Nephron progenitor cell (in vitro differentiated cells): ENCODE measurements at regions not wholly inside any gene's neighbourhood (a gene's known extent, or its start where the extent isn't known, plus 50 kb on each side); places are given as distances from the start of the nearest gene placed in this dataset.

Source experiments
- DNase-seq: peaks from one replicate; pipeline ENCODE4 v3.0.0; 2021
- H3K27ac Mint-ChIP-seq: 2 replicates; pipeline ENCODE4 v1.8.0; 2021; ENCODE audit warnings: mild to moderate bottlenecking, moderate library complexity, mixed read lengths
- H3K27me3 Mint-ChIP-seq: 2 replicates; pipeline ENCODE4 v1.8.0; 2021; ENCODE audit warnings: mild to moderate bottlenecking, low read depth, mixed read lengths; ENCODE audit not compliant: poor library complexity
- H3K36me3 Mint-ChIP-seq: 2 replicates; pipeline ENCODE4 v1.8.0; 2021; ENCODE audit warnings: low read depth, mixed read lengths
- H3K4me1 Mint-ChIP-seq: 2 replicates; pipeline ENCODE4 v1.8.0; 2021; ENCODE audit warnings: mixed read lengths
- H3K4me3 Mint-ChIP-seq: 2 replicates; pipeline ENCODE4 v1.8.0; 2021; ENCODE audit warnings: mild to moderate bottlenecking, moderate library complexity, mixed read lengths
- H3K9me3 Mint-ChIP-seq: 2 replicates; pipeline ENCODE4 v1.8.0; 2021; ENCODE audit warnings: mild to moderate bottlenecking, moderate library complexity, mixed read lengths
- TF ChIP-seq, protein P1 (sequence below): fragments of 200-600 bp; sonication (generic); IDR thresholded peaks from 2 replicates; pipeline ENCODE4 v1.5.0; 2021; ENCODE audit warnings: antibody characterized with exemption

DNA sequence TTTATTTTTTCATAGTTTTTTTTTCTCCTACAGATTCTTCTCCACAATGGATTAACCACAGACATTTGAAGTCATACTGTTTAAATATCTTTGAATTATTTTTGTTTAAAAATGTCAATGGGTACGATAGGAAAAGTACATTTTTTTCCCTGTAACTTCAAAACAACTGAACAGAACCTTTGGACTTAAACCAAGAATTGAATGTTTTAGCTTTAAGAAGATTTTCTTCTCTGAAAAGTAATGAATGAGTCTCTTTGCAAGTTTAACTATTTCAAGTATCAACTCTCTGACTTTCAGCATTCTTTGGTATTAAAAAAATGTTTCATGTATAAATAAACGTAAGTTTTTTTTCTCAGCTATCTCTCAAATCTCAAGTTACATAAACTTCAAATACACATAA, 364.3 kb downstream of the FBXO8 start:
- TF ChIP-seq, protein P1, sequence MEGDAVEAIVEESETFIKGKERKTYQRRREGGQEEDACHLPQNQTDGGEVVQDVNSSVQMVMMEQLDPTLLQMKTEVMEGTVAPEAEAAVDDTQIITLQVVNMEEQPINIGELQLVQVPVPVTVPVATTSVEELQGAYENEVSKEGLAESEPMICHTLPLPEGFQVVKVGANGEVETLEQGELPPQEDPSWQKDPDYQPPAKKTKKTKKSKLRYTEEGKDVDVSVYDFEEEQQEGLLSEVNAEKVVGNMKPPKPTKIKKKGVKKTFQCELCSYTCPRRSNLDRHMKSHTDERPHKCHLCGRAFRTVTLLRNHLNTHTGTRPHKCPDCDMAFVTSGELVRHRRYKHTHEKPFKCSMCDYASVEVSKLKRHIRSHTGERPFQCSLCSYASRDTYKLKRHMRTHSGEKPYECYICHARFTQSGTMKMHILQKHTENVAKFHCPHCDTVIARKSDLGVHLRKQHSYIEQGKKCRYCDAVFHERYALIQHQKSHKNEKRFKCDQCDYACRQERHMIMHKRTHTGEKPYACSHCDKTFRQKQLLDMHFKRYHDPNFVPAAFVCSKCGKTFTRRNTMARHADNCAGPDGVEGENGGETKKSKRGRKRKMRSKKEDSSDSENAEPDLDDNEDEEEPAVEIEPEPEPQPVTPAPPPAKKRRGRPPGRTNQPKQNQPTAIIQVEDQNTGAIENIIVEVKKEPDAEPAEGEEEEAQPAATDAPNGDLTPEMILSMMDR: no peak
- Mint-ChIP-seq H3K4me3 (no peak overlapping the region), H3K27ac (no peak overlapping the region), H3K9me3 (no peaks in the 10 kb centered on the region), H3K27me3 (peaks cover 7% of the 10 kb centered on the region), H3K36me3 (no peaks in the 10 kb centered on the region), H3K4me1 (peaks cover 42% of the 10 kb centered on the region)
- DNase-seq: no peak

DNA sequence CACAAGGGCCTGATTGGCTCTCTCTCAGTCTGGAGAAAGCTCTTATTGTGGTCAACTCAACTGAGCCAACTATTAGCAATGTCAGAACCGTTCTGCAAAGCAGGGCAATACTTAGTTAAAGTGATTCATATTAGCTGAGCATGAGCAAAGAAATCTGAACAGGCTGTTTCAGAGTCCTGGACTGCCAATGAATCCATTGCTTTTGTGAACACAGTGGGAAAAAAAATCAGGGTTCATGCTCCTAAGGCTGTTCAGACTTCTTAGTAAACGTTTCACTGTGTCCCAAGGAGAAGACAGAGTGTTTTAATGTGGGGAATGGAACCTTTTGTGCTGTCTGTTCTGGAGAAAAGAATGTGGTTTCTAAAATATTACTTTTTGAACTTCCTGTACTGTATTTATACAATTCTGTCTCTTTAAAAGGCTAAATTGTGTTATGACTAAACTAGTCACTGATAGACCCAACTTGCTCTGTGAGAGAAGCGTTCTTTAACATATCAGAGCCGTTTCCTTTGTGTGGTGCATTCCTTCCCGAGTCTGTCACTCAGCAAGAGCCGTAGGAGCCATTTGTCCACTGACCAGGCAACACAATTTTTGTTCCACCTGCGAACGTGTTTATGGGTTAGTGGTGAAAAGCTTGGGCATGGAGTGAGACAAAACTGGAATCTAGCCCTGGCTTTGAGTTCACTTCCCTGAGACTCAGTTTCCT, 366.1 kb downstream of the FBXO8 start:
- Mint-ChIP-seq H3K9me3 (no peaks in the 10 kb centered on the region), H3K36me3 (no peaks in the 10 kb centered on the region), H3K27me3 (peaks cover 2% of the 10 kb centered on the region), H3K4me3 (no peak overlapping the region), H3K27ac (peak overlapping the region; percentile 39), H3K4me1 (peaks cover 29% of the 10 kb centered on the region)
- no peak for DNase-seq
- TF ChIP-seq, protein P1: no peak

DNA sequence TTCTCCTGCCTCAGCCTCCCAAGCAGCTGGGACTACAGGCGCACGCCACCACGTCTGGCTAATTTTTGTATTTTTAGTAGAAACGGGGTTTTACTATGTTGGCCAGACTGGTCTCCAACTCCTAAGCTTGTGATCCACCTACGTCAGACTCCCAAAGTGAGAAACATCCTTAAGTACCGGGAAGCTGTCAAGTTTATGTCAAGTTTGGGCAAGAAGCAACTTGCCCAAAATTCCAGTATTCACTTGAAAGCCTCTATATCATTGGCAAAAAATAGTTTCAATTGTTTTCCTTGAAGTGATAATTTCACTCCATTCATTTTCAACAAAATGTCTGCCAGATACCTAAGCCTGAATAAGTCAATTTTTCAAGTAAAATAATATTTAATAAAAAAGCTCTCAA, 370.0 kb downstream of the FBXO8 start:
- H3K27ac Mint-ChIP-seq: no peak overlapping the region
- no peaks in the 10 kb centered on the region for H3K9me3 Mint-ChIP-seq

DNA sequence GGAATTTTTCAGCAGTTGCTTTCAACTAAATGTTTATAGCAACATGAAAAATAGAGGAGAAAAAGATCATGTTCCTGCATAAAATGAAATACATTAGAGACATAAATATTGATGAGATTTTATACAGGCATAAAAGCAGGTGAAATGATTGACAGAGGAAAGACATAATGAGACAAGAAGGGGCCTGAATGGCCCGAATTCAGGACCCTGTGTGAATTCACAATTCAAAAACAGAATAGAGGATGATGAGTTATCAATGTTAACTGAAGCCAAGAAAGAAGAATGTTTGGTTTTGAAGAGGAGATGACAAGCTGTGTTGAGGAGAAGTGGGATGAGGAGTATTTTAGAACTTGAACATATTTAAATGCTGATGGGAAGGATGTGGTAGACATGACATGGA, 371.1 kb downstream of the FBXO8 start:
- no peak overlapping the region for H3K27ac Mint-ChIP-seq

More for the DNA sequence above, 370.0 kb downstream of the FBXO8 start:
- peaks cover 2% of the 10 kb centered on the region for H3K27me3 Mint-ChIP-seq
- H3K36me3 Mint-ChIP-seq: no peaks in the 10 kb centered on the region
- H3K4me3 Mint-ChIP-seq: no peak overlapping the region
- TF ChIP-seq, protein P1: no peak
- no peak for DNase-seq
- peaks cover 8% of the 10 kb centered on the region for H3K4me1 Mint-ChIP-seq

DNA sequence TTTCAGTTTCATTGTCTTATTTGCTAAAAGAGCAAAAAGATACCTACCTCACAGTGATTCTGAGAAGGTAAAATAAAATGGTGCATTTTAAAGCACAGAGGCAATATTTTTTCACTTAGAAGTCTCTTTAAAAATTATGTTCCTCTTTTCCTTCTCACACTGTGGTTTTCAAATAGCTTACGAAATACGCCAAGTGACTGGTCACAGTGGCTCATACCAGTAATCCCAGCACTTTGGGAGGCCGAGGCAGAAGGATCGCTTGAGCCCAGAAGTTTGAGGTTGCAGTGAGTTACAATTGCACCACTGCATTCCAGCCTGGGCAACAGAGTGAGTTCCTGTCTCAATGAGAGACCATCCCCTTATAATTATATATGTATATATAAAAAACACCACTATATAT, 372.6 kb downstream of the FBXO8 start:
- H3K4me3 Mint-ChIP-seq: no peak overlapping the region
- TF ChIP-seq, protein P1: no peak
- peaks cover 2% of the 10 kb centered on the region for H3K27me3 Mint-ChIP-seq
- H3K36me3 Mint-ChIP-seq: no peaks in the 10 kb centered on the region
- H3K9me3 Mint-ChIP-seq: no peaks in the 10 kb centered on the region
- H3K27ac Mint-ChIP-seq: no peak overlapping the region
- H3K4me1 Mint-ChIP-seq: no peaks in the 10 kb centered on the region
- no peak for DNase-seq

More for the DNA sequence above, 371.1 kb downstream of the FBXO8 start:
- H3K27me3 Mint-ChIP-seq: peaks cover 2% of the 10 kb centered on the region
- H3K36me3 Mint-ChIP-seq: no peaks in the 10 kb centered on the region
- peaks cover 2% of the 10 kb centered on the region for H3K4me1 Mint-ChIP-seq
- no peak overlapping the region for H3K4me3 Mint-ChIP-seq
- TF ChIP-seq, protein P1: no peak
- no peak for DNase-seq
- no peaks in the 10 kb centered on the region for H3K9me3 Mint-ChIP-seq

DNA sequence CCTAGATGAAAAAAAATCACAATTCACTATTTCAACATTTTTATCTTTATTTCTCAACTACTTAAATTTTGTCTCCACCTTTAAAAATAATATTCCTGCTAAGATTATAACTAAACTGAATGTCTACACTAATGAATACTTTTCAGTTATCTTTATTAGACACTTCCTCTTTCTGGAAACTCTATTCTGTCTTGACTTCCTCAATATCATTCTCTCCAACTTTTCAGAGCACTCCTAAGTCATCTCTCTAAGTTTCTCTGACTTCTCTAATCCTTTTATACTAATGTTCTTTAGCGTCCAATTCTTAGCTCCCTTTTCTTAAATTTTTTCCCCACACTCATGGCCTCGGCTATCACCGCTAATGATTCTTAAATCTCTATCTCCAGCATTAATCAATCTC, 374.2 kb downstream of the FBXO8 start:
- Mint-ChIP-seq H3K27me3 (no peaks in the 10 kb centered on the region), H3K9me3 (no peaks in the 10 kb centered on the region), H3K36me3 (no peaks in the 10 kb centered on the region), H3K27ac (no peak overlapping the region), H3K4me1 (no peaks in the 10 kb centered on the region), H3K4me3 (no peak overlapping the region)
- DNase-seq: no peak
- TF ChIP-seq, protein P1: no peak
